ENCODE measurements at regions not wholly inside any gene's neighbourhood (a gene's known extent, or its start where the extent isn't known, plus 50 kb on each side); places are given as distances from the start of the nearest gene placed in this dataset.
"Not testable (repeated sequence)": the region's sequence is repeated elsewhere in the genome, so short reads cannot be mapped to it uniquely, and the experiment has no call there.

DNA sequence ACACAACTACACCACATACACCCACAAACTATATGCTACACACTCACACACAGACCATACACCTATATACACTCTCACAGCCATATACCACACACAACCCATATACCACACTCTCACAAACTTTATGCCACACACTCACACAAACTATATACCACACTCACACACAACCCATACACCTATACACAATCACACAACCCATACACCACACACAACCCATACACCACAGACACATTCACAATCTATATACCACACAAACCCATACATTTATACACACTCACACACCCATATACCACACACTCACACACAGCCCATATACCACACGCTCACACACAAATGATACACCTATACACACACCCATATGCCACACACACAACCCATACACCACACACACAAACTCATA lies 163.3 kb downstream of the TMEM121 start:
- TF ChIP-seq POLR2A (IDR thresholded peaks at IDR 0.05; ENCODE audit: low read depth, low read length), result no peak
- DNase-seq (ENCODE audit: insufficient read length, low spot score), result no peak
- no peak for FAIRE-seq

DNA sequence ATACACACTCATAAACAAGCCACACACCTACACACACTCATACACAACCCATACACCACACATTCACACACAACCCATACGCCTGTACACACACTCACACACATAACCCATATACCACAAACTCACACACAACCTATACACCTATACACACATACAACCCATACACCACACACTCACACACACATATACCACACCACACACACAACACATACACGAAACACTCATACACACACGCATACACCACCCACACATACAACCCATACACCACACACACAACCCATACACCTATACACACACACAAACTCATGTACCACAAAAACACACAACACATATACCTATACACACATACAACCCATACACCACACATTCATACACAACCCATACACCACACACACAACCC lies 164.3 kb downstream of the TMEM121 start:
- DNase-seq (ENCODE audit: insufficient read length, low spot score) (no peak), FAIRE-seq (no peak)
- no peak for TF ChIP-seq POLR2A (IDR thresholded peaks at IDR 0.05; ENCODE audit: low read depth, low read length)

DNA sequence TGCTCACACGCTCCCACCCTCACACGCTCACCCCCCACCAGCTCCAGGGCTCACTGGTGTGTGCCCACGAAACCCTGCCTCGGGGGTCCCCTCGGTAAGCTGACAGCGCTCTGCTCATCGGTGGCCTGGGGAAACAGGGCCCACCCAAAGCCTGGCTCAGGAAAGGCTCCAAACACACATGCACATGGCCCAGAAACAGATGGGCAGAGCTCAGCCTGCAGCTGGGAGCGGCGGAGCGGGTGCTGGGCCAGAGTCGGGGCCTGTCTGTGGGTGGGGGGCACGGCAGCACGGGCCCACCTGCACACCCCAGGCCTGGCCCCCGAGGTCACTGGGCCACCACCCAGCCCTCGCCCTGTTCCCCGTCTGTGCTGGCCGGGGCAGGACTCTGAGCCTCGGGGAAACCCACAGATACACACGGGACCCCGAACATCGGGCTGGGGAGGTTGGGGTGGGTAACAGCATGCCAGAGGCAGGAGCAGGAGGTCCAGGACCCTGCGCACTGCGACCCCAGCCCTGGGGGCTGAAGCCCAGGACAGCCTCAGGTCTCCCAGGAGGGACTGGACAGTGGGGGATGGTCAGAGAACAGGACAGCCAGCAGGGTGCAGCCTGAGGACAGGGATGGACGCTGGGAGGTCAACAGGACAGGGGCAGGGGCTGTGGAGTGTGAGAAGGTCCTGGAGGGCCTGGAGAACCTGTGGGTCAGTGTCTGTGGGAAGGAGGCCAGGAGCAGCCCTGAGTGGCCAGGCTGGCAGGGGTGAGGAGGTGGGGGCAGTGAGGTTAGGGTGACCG lies 165.1 kb downstream of the TMEM121 start:
- DNase-seq (ENCODE audit: insufficient read length, low spot score); FAIRE-seq: not testable (repeated sequence)

DNA sequence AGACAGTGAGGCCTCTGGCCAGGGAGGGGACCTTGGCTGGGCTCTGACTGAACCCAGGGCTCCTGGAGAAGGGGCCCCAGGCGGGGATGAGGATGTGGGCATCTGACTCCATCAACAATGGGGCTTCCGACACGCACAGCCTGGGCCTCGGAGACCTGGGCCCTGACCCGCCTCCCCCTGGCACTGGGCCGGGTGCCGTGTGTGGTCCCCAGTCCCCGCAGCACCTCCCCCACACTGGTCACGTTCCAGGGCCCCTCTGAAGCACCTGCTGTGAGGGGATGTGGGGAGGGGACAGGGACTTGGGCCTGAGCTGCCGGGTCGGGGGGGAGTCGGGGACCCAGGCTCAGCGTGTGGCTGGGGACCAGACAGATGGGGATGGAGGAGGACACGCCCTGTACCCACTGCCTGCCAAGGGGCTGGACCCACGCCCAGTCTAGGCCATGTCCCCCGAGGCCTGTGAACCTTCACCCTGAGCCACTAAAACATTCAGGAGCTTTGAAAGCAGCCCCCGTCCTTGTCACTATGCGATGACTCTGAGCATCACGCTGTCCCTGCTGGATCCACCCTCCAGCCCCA lies 165.8 kb downstream of the TMEM121 start:
- not testable (repeated sequence) for DNase-seq (ENCODE audit: insufficient read length, low spot score); FAIRE-seq

DNA sequence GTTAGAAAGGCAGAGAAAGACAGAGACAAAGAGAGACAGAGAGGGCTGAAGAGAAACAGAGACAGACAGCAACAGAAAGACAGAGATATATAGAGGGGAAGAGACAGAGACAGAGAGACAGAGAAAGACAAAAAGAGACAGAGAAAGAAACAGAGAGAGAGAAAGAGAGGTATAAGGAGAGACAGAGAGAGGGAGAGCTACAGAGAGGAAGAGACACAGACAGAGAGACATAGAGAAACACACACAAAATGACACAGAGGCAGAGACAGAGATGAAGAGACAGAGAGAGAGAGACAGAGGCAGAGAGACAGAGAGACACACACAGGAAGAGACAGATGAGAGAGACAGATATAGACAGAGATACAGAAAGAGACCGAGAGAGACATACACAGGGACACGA lies 168.6 kb downstream of the TMEM121 start:
- DNase-seq (ENCODE audit: insufficient read length, low spot score), result no peak
- no peak for FAIRE-seq
- TF ChIP-seq POLR2A (IDR thresholded peaks at IDR 0.05; ENCODE audit: low read depth, low read length), result no peak

DNA sequence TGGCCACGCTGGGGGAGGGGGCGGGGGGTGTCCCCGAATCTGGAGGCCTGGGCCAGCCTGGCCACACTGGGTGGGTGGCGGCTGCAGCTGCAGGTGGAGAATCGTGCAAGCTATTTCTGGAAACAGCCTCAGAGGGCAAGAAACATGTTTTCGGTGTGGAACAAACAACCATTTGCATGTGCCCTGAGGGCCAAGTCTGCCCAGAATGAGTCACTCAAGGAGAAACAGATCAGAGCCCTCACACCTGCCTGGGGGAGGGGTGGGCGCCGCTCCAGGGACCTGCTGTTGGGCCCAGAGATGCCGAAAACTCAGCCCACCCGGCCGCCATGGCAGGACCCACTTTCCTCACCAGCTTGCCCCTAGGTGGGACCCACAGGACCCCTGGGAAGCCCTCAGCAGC lies 170.0 kb downstream of the TMEM121 start:
- not testable (repeated sequence) for DNase-seq (ENCODE audit: insufficient read length, low spot score)
- peak; percentile 90 for FAIRE-seq

DNA sequence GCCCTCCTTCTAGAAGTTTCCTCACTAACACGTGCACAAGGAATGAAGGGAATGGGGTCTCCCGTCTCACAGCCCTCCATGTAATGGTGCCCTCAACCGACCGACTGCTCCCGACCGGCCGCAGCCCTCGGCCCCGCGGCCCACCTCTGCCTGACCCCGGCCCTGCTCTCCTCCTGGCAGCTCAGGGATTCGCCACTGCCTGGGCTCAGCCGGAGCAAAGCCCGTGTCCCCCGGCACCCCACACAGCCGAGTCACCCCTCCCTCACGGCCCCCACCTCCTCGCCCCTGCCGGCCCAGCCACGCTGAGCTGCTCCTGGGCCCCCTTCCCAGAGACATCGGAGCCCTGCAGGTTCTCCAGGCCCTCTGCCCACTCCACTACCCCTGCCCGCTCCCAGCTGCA lies 171.0 kb downstream of the TMEM121 start:
- DNase-seq (ENCODE audit: insufficient read length, low spot score), result not testable (repeated sequence)

DNA sequence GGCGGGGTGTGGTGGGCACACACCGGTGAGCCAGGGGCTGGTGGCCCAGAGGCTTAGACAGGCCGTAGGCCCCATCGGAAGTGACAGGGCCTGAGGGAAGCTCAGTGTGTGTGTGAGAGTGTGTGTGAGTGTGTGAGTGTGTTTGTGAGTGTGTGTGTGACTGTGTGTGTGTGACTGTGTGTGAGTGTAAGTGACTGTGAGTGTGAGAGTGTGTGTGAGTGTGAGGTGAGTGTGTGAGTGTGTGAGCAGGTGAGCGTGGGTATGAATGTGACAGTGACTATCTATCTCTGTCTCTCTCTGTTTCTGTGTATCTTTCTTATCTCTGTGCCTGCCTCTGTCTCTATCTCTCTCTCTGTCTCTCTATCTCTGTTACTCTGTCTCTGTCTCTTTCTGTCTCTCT lies 171.6 kb downstream of the TMEM121 start:
- not testable (repeated sequence) for FAIRE-seq; DNase-seq (ENCODE audit: insufficient read length, low spot score)

More for the DNA sequence above, 171.0 kb downstream of the TMEM121 start:
- FAIRE-seq, result not testable (repeated sequence)

DNA sequence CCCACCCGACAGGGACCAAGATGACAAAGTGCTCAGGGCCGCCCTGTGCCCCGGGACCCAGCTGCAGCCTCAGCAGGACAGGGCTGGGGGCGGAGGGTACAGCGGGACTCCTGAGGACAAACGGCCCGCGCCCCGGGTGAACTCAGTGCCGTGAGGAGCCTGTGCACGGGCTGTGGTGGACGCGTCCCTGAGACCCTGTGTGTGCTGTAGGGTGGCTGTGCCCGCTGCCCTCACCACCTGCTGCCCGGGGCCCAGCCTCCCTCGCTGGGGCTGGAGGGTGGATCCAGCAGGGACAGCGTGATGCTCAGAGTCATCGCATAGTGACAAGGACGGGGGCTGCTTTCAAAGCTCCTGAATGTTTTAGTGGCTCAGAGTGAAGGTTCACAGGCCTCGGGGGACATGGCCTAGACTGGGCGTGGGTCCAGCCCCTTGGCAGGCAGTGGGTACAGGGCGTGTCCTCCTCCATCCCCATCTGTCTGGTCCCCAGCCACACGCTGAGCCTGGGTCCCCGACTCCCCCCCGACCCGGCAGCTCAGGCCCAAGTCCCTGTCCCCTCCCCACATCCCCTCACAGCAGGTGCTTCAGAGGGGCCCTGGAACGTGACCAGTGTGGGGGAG lies 172.7 kb downstream of the TMEM121 start:
- not testable (repeated sequence) for FAIRE-seq; DNase-seq (ENCODE audit: insufficient read length, low spot score)

DNA sequence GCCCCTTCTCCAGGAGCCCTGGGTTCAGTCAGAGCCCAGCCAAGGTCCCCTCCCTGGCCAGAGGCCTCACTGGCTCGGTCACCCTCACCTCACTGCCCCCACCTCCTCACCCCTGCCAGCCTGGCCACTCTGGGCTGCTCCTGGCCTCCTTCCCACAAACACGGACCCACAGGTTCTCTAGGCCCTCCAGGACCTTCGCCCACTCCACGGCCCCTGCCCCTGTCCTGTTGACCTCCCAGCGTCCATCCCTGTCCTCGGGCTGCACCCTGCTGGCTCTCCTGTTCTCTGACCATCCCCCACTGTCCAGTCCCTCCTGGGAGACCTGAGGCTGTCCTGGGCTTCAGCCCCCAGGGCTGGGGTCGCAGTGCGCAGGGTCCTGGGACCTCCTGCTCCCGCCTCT lies 173.3 kb downstream of the TMEM121 start:
- FAIRE-seq; DNase-seq (ENCODE audit: insufficient read length, low spot score): not testable (repeated sequence)

DNA sequence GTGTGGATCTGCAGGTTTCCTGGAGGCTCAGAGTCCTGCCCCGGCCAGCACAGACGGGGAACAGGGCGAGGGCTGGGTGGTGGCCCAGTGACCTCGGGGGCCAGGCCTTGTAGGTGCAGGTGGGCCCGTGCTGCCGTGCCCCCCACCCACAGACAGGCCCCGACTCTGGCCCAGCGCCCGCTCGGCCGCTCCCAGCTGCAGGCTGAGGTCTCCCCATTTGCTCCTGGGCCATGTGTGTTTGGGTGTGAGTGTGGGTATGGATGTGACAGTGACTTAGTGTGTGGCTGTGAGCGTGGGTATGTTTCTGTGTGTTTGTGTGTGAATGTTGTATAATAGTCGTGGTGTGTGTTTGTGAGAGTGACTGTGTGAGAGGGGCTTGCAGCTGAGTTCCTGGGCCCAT lies 173.8 kb downstream of the TMEM121 start:
- DNase-seq (ENCODE audit: insufficient read length, low spot score); FAIRE-seq: not testable (repeated sequence)

DNA sequence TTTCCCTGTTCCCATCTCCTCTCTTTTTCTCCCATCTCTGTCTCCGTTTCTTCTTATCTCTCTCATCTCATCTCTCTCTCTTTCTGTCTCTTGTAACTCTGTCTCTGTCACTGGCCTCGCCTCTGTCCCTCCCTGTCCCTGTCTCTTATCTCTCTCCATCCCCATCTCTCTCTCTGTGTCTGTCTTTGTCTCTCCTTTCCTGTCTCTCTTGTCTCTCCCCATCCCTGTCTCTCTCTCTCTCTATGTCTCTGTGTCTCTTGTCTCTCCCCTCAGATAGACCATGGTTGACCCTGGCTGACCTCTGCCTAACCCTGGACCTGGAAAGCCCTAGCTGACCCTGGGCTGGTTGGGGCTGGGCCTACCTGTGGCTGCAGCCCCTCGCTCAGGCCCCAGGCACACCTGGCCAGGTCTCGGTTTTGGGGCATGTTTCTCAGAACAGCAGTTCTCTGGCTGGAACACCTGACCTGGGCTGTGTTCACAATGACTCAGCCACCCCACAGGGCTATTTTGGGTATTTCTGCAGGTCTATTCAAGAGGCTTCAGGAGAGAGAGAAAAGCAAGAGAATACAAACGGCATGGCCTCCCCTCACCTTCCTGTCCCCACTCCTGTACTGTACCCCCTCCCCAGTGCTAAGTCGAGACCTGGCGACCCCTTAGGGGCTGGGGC lies 174.4 kb downstream of the TMEM121 start:
- FAIRE-seq (no peak), DNase-seq (ENCODE audit: insufficient read length, low spot score) (no peak)
- no peak for TF ChIP-seq POLR2A (IDR thresholded peaks at IDR 0.05; ENCODE audit: low read depth, low read length)

DNA sequence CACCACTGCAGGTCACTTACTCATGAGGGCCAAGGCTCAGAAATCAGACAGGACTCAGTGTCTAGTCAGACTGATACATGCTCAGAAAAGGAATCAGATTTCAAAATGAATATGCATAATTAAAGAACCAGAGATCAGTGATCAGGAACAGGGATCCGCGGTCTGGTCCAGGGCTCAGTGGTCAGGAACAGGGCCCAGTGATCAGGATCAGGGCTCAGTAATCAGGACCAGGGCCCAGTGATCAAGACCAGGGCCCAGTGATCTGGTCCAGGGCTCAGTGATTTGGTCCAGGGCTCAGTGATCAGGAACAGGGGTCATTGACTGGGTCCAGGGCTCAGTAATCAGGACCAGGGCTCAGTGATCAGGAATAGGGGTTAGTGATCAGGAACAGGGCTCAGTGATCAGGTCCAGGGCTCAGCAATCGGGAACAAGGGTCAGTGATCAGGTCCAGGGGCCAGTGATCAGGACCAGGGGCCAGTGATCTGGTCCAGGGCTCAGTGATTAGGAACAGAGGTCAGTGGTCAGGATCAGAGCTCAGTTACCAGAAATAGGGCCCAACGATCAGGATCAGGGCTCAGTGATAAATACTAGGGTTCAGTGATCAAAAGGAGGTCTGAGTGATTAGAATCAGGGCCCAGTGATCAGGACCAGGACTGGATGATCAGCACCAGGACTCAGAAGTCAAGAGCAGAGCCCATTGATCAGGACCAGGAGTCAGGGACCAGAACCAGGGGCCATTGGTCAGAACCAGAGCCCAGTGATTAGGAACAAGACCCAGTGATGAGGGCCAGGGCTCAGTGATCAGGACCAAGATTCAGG lies 175.3 kb downstream of the TMEM121 start:
- no peak for TF ChIP-seq POLR2A (IDR thresholded peaks at IDR 0.05; ENCODE audit: low read depth, low read length)
- DNase-seq (ENCODE audit: insufficient read length, low spot score) (no peak), FAIRE-seq (no peak)

DNA sequence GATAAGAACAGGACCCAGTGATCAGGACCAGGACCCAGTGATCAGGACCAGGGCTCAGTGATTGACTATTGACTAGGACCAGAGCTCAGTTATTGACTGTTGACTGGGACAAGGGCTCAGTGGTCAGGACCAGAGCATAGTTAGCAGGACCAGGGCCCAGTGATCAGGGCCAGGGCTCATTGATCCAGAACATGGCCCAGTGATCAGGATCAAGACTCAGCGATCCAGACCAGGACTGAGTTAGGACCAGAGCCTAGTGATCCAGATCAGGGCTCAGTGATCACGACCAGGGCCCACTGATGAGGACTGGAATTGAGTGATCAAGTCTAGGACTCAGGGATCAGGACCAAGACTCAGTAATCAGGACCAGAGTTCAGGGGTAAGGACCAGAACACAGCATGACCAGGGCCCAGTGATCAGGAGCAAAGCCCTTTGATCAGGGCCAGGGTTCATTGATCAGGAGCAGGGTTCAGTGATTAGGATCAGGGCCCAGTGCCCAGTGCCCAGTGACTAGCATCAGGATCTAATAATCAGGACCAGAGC lies 176.0 kb downstream of the TMEM121 start:
- no peak for TF ChIP-seq POLR2A (IDR thresholded peaks at IDR 0.05; ENCODE audit: low read depth, low read length)
- FAIRE-seq (no peak), DNase-seq (ENCODE audit: insufficient read length, low spot score) (no peak)

DNA sequence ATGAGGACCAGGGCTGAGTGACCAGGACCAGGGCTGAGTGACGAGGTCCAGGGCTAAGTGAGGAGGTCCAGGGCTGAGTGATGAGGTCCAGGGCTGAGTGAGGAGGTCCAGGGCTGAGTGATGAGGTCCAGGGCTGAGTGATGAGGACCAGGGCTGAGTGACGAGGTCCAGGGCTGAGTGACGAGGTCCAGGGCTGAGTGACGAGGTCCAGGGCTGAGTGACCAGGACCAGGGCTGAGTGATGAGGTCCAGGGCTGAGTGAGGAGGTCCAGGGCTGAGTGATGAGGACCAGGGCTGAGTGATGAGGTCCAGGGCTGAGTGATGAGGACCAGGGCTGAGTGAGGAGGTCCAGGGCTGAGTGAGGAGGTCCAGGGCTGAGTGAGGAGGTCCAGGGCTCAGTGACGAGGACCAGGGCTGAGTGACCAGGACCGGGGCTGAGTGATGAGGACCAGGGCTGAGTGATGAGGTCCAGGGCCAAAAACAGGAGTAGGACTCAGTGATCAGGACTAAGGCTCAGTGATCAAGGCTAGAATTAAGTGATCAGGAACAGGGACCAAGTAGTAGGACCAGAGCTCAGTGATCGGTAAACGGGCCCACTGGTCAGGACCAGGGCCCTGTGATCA lies 176.8 kb downstream of the TMEM121 start:
- not testable (repeated sequence) for FAIRE-seq; DNase-seq (ENCODE audit: insufficient read length, low spot score)

DNA sequence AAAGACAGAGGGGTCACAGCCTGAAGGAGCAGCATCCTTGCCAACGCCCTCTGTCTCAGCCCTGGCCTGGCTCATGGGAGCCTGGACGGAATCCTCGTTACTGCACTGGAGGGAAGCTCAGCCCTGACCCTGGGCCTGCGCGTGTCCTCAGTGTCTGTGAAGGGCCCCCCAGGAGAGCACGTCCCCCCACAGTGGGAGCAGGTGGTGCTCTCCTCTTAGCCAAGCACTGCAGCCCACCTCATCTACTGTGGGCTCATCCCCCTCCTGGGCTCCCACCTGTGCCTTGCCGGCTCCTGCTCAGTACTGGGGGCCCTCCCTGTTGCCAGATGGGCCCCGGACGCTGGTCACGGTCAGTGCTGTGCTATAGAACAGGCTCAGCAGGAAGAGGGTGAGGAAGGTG lies 177.7 kb downstream of the TMEM121 start:
- FAIRE-seq, result not testable (repeated sequence)

DNA sequence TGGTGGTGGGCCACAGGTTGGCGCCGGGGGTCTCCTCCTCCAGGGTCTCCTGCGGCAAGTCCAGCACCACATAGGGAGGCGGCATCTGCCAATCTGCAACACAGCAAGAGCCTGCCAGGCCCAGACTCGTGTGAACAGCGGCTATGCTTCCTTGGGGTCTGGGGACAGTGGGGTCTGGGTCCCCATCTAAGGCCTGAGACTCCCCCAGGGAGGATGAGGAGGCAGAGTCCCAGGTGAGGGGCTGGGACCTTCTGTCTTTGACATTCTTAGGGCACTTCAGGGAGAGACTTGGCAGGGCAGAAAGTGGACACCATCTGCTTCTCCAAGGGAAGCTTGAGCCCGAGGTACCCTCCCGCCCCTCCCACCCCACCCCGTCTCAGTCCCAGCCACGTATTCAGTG lies 178.1 kb downstream of the TMEM121 start:
- not testable (repeated sequence) for DNase-seq (ENCODE audit: insufficient read length, low spot score); FAIRE-seq

More for the DNA sequence above, 177.7 kb downstream of the TMEM121 start:
- not testable (repeated sequence) for DNase-seq (ENCODE audit: insufficient read length, low spot score)

DNA sequence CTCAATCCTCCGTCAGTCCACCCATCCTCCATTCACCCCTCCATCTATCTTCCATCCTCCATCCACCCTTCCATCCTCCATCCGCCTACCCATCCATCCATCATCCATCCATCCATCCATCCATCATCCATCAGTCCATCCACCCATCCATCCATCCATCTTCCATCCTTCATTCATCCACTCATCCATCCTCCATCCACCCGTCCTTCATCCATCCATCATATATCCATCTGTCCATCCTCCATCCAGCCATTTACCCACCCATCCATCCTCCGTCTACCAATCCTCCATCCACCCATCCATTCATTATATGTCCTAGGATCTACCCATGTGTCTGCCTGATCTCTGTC lies 179.1 kb downstream of the TMEM121 start:
- FAIRE-seq; DNase-seq (ENCODE audit: insufficient read length, low spot score): not testable (repeated sequence)

Data from H54 (cell line).